ENCODE measurements at regions not wholly inside any gene's neighbourhood (a gene's known extent, or its start where the extent isn't known, plus 50 kb on each side); places are given as distances from the start of the nearest gene placed in this dataset.

- TF ChIP-seq ZBTB33 (IDR thresholded peaks at IDR 0.05; ENCODE audit: extremely low read depth, insufficient replicate concordance, low read length): no peak
- no peak for TF ChIP-seq SIN3A (IDR thresholded peaks at IDR 0.05; ENCODE audit: low read depth)
- no peak for TF ChIP-seq CBX3 (IDR thresholded peaks at IDR 0.05; ENCODE audit: low read depth)
- TF ChIP-seq, protein P1, sequence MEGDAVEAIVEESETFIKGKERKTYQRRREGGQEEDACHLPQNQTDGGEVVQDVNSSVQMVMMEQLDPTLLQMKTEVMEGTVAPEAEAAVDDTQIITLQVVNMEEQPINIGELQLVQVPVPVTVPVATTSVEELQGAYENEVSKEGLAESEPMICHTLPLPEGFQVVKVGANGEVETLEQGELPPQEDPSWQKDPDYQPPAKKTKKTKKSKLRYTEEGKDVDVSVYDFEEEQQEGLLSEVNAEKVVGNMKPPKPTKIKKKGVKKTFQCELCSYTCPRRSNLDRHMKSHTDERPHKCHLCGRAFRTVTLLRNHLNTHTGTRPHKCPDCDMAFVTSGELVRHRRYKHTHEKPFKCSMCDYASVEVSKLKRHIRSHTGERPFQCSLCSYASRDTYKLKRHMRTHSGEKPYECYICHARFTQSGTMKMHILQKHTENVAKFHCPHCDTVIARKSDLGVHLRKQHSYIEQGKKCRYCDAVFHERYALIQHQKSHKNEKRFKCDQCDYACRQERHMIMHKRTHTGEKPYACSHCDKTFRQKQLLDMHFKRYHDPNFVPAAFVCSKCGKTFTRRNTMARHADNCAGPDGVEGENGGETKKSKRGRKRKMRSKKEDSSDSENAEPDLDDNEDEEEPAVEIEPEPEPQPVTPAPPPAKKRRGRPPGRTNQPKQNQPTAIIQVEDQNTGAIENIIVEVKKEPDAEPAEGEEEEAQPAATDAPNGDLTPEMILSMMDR (IDR thresholded peaks at IDR 0.05 in 2 of 3, conservative IDR thresholded peaks at IDR 0.05 in 1 of 3; ENCODE audit: borderline replicate concordance in 1 of 3, insufficient read depth in 1 of 3, low read depth in 2 of 3, low read length in 2 of 3): no peak
- no peak for TF ChIP-seq ATF3 (IDR thresholded peaks at IDR 0.05)
- no peak for TF ChIP-seq JUND (IDR thresholded peaks at IDR 0.05)
- no peak for TF ChIP-seq EGR1 (IDR thresholded peaks at IDR 0.05; ENCODE audit: low read depth)
- TF ChIP-seq YY1 (IDR thresholded peaks at IDR 0.05; ENCODE audit: extremely low read depth, insufficient replicate concordance, low read depth, low read length): no peak
- no peak for TF ChIP-seq TCF7L2 (IDR thresholded peaks at IDR 0.05; ENCODE audit: borderline replicate concordance, extremely low read depth, insufficient read depth, insufficient read length)
- intact Hi-C loops (cut with micrococcal nuclease): no loop called here
- peaks cover 14 to 18% of the 10 kb centered on the region in 2 experiments; a peak in 2 of 4 replicates for H3K9me3 ChIP-seq (ENCODE audit: control insufficient read depth in 1 of 2, insufficient read depth in 1 of 2, low read depth in 1 of 2, low read length in 2 of 2)
- H3K79me2 ChIP-seq (ENCODE audit: insufficient read depth, low read length): no peaks in the 10 kb centered on the region
- ChIA-PET CTCF (no interaction called here), POLR2A (no interaction called here), RAD21 (ENCODE audit: low non-redundant PET in 1 of 2, low total read pairs in 2 of 2, uncharacterized antibody in 2 of 2, unreplicated experiment in 2 of 2) (no interaction called here)
- no peak overlapping the region for H3K27ac ChIP-seq (ENCODE audit: low read depth, low read length)
- H3K9me2 ChIP-seq (ENCODE audit: insufficient read depth): no peaks in the 10 kb centered on the region
- H4K20me1 ChIP-seq (ENCODE audit: insufficient read depth): no peaks in the 10 kb centered on the region
- no peak overlapping the region for H3K9ac ChIP-seq (ENCODE audit: low read length)
- H3K4me2 ChIP-seq (ENCODE audit: low read length): no peak overlapping the region
- DNase-seq (ENCODE audit: low read depth, low spot score) (no peak), ATAC-seq (no peak)
- no TSS peak for BruUV-seq (replicated peaks)
- no peaks in the 10 kb centered on the region for H3K27me3 ChIP-seq (ENCODE audit: insufficient read depth, low read length)
- H3K4me1 ChIP-seq (ENCODE audit: control insufficient read depth in 1 of 2, insufficient read depth in 2 of 2, low read length in 2 of 2): no peaks in the 10 kb centered on the region
- no peaks in the 10 kb centered on the region for H3K36me3 ChIP-seq (ENCODE audit: control insufficient read depth in 1 of 2, insufficient read depth in 2 of 2, low read length in 2 of 2)
- no peak overlapping the region for H3K4me3 ChIP-seq (replicated peaks in 1 of 2; ENCODE audit: low read depth in 1 of 2, low read length in 2 of 2)
- H2AFZ ChIP-seq (ENCODE audit: low read depth, low read length, poor library complexity, severe bottlenecking): no peak overlapping the region
Measured at GRCh38 chr18:71554686-71555085, 989.5 kb downstream of the CBLN2 start.

All from HCT116 (cell line).